HG02981 (cell line): ENCODE measurements at regions not wholly inside any gene's neighbourhood (a gene's known extent, or its start where the extent isn't known, plus 50 kb on each side); places are given as distances from the start of the nearest gene placed in this dataset.
"Not testable (repeated sequence)": the region's sequence is repeated elsewhere in the genome, so short reads cannot be mapped to it uniquely, and the experiment has no call there.

Experiments
- ATAC-seq: cut with Tn5 transposase; IDR thresholded peaks from one replicate; pipeline ENCODE4 v1.9.1; 2021; ENCODE audit warnings: mild to moderate bottlenecking, moderate library complexity; ENCODE audit not compliant: unreplicated experiment

GRCh38 chr12:74328623-74329022 lies 209.0 kb upstream of the ATXN7L3B start:
- no peak for ATAC-seq

- no peak for ATAC-seq
Observed at GRCh38 chr12:74334780-74335179, 202.9 kb upstream of the ATXN7L3B start.

GRCh38 chr12:74337951-74338350 lies 199.7 kb upstream of the ATXN7L3B start:
- ATAC-seq = no peak

- ATAC-seq = no peak
Observed at GRCh38 chr12:74339211-74339610, 198.4 kb upstream of the ATXN7L3B start.

- no peak for ATAC-seq
Observed at GRCh38 chr12:74349925-74350324, 187.7 kb upstream of the ATXN7L3B start.

GRCh38 chr12:74365178-74365964 lies 172.3 kb upstream of the ATXN7L3B start:
- peak; percentile 74 for ATAC-seq

- no peak for ATAC-seq
Observed at GRCh38 chr12:74370608-74371216, 166.9 kb upstream of the ATXN7L3B start.

GRCh38 chr12:74379114-74379513 lies 158.5 kb upstream of the ATXN7L3B start:
- no peak for ATAC-seq

GRCh38 chr12:74381958-74382357 lies 155.7 kb upstream of the ATXN7L3B start:
- ATAC-seq = no peak

- ATAC-seq = no peak
Observed at GRCh38 chr12:74382983-74383382, 154.7 kb upstream of the ATXN7L3B start.

GRCh38 chr12:74391283-74391682 lies 146.4 kb upstream of the ATXN7L3B start:
- ATAC-seq = no peak

- no peak for ATAC-seq
Observed at GRCh38 chr12:74393272-74393671, 144.4 kb upstream of the ATXN7L3B start.

GRCh38 chr12:74394647-74395046 lies 143.0 kb upstream of the ATXN7L3B start:
- no peak for ATAC-seq

- ATAC-seq = no peak
Observed at GRCh38 chr12:74401035-74401434, 136.6 kb upstream of the ATXN7L3B start.

GRCh38 chr12:74401966-74402365 lies 135.7 kb upstream of the ATXN7L3B start:
- ATAC-seq = no peak

- ATAC-seq = not testable (repeated sequence)
Observed at GRCh38 chr12:74403221-74403470, 134.5 kb upstream of the ATXN7L3B start.

- no peak for ATAC-seq
Observed at GRCh38 chr12:74408601-74409166, 129.0 kb upstream of the ATXN7L3B start.

GRCh38 chr12:74412606-74413230 lies 124.9 kb upstream of the ATXN7L3B start:
- no peak for ATAC-seq

- ATAC-seq = peak; percentile 67
Observed at GRCh38 chr12:74415633-74416032, 122.0 kb upstream of the ATXN7L3B start.

GRCh38 chr12:74418573-74418972 lies 119.1 kb upstream of the ATXN7L3B start:
- ATAC-seq = no peak

- ATAC-seq = no peak
Observed at GRCh38 chr12:74424778-74425177, 112.9 kb upstream of the ATXN7L3B start.

- no peak for ATAC-seq
Observed at GRCh38 chr12:74426091-74426490, 111.5 kb upstream of the ATXN7L3B start.
